ENCODE measurements at regions not wholly inside any gene's neighbourhood (a gene's known extent, or its start where the extent isn't known, plus 50 kb on each side); places are given as distances from the start of the nearest gene placed in this dataset.

GRCh38 chr12:24479131-24479530, 469.8 kb downstream of the BCAT1 start:
- TF ChIP-seq, protein P1, sequence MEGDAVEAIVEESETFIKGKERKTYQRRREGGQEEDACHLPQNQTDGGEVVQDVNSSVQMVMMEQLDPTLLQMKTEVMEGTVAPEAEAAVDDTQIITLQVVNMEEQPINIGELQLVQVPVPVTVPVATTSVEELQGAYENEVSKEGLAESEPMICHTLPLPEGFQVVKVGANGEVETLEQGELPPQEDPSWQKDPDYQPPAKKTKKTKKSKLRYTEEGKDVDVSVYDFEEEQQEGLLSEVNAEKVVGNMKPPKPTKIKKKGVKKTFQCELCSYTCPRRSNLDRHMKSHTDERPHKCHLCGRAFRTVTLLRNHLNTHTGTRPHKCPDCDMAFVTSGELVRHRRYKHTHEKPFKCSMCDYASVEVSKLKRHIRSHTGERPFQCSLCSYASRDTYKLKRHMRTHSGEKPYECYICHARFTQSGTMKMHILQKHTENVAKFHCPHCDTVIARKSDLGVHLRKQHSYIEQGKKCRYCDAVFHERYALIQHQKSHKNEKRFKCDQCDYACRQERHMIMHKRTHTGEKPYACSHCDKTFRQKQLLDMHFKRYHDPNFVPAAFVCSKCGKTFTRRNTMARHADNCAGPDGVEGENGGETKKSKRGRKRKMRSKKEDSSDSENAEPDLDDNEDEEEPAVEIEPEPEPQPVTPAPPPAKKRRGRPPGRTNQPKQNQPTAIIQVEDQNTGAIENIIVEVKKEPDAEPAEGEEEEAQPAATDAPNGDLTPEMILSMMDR (IDR thresholded peaks at IDR 0.05; ENCODE audit: extremely low read depth, insufficient read depth, missing control alignments) = no peak
- in situ Hi-C loops (cut with MboI; ENCODE audit: low pct_unique_long_range_greater_than_20kb, low sequenced_read_pairs, unreplicated experiment) = no loop called here
- DNase-seq (ENCODE audit: low spot score) = no peak

GRCh38 chr12:24478254-24478653, 470.6 kb downstream of the BCAT1 start:
- in situ Hi-C loops (cut with MboI; ENCODE audit: low pct_unique_long_range_greater_than_20kb, low sequenced_read_pairs, unreplicated experiment) = no loop called here
- DNase-seq (ENCODE audit: low spot score) = no peak
- TF ChIP-seq, protein P1 (IDR thresholded peaks at IDR 0.05; ENCODE audit: extremely low read depth, insufficient read depth, missing control alignments) = no peak

GRCh38 chr12:24476310-24476709, 472.6 kb downstream of the BCAT1 start:
- TF ChIP-seq, protein P1 (IDR thresholded peaks at IDR 0.05; ENCODE audit: extremely low read depth, insufficient read depth, missing control alignments) = no peak
- DNase-seq (ENCODE audit: low spot score) = no peak

DNA sequence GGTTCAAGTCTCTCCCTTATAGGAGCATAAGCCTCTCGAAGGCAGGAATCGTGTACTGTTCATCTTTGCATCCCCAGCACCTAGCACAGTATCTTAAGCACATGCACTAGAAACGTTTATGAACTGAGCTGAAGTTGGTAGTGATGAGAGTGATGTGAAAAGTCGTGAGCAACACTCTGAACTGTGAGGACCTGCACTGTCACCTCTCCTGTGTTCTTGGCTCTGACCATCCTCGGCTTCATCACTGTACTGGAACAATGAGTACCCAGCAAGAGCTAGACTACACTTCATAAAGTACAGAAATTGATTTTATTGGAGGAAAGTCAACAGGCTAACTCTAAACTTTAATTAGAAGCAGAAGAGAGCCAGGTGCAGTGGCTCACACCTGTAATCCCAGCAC, 473.6 kb downstream of the BCAT1 start:
- no peak for DNase-seq (ENCODE audit: low spot score)
- in situ Hi-C loops (cut with MboI; ENCODE audit: low pct_unique_long_range_greater_than_20kb, low sequenced_read_pairs, unreplicated experiment) = no loop called here
- TF ChIP-seq, protein P1 (IDR thresholded peaks at IDR 0.05; ENCODE audit: extremely low read depth, insufficient read depth, missing control alignments) = no peak

More at GRCh38 chr12:24476310-24476709, 472.6 kb downstream of the BCAT1 start:
- in situ Hi-C loops (cut with MboI; ENCODE audit: low pct_unique_long_range_greater_than_20kb, low sequenced_read_pairs, unreplicated experiment) = no loop called here

DNA sequence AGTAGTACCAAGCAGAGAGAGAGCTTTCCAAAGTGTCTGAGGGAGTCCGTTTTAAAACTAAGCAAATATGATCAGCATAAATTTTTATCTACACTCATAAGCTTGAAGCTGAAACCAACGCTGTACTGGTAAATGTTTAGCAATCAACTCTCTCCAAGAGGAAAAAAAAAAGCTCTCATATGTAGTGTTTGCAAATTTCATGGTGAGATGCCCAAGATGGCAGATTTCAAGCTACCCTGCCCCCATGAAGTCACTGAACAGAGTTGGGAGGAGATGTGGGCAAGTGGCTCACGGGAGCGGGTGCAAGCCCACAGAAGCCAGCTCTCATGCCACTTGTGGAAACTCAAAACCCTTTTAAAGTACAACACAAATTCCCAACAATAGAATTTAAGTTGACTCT, 475.8 kb downstream of the BCAT1 start:
- TF ChIP-seq, protein P1 (IDR thresholded peaks at IDR 0.05; ENCODE audit: extremely low read depth, insufficient read depth, missing control alignments) = no peak
- in situ Hi-C loops (cut with MboI; ENCODE audit: low pct_unique_long_range_greater_than_20kb, low sequenced_read_pairs, unreplicated experiment) = no loop called here
- DNase-seq (ENCODE audit: low spot score) = no peak

- in situ Hi-C loops (cut with MboI; ENCODE audit: low pct_unique_long_range_greater_than_20kb, low sequenced_read_pairs, unreplicated experiment) = no loop called here
- no peak for DNase-seq (ENCODE audit: low spot score)
- TF ChIP-seq, protein P1 (IDR thresholded peaks at IDR 0.05; ENCODE audit: extremely low read depth, insufficient read depth, missing control alignments) = no peak
Measured at GRCh38 chr12:24470050-24470449, 478.9 kb downstream of the BCAT1 start.

GRCh38 chr12:24469089-24469488, 479.8 kb downstream of the BCAT1 start:
- DNase-seq (ENCODE audit: low spot score) = no peak
- TF ChIP-seq, protein P1 (IDR thresholded peaks at IDR 0.05; ENCODE audit: extremely low read depth, insufficient read depth, missing control alignments) = no peak
- in situ Hi-C loops (cut with MboI; ENCODE audit: low pct_unique_long_range_greater_than_20kb, low sequenced_read_pairs, unreplicated experiment) = no loop called here

Data from GM13977 (cell line).